AG04449 (cell line): ENCODE measurements at regions not wholly inside any gene's neighbourhood (a gene's known extent, or its start where the extent isn't known, plus 50 kb on each side); places are given as distances from the start of the nearest gene placed in this dataset.

Experiments used
- CTCF ChIA-PET: fragments of 350-600 bp; formaldehyde crosslinking; extraction: SDS; loops from one replicate; lab custom pipeline; 2021; ENCODE audit warnings: antibody characterized with exemption; lab: Yijun Ruan, JAX
- POLR2A ChIA-PET: fragments of 400-600, 350-600 bp; formaldehyde crosslinking; extraction: SDS; loops from one replicate; lab custom pipeline; 2020; ENCODE audit warnings: antibody characterized with exemption, inconsistent platforms; lab: Yijun Ruan, JAX
- DNase-seq: peaks from one replicate; pipeline ENCODE4 v3.0.0-alpha.2; 2010; ENCODE audit warnings: low read depth, low spot score
- H3K4me3 ChIP-seq: 2 replicates; pipeline ENCODE4 v1.5.1; 2011; ENCODE audit warnings: low read depth, mild to moderate bottlenecking, control low read depth, low read length
- TF ChIP-seq, protein P1 (sequence below): IDR thresholded peaks from one replicate; pipeline ENCODE4 v1.5.1; 2011; ENCODE audit warnings: mild to moderate bottlenecking, moderate library complexity, low read length, control low read depth, inconsistent platforms; ENCODE audit not compliant: insufficient read depth; ENCODE audit errors: missing control alignments

DNA sequence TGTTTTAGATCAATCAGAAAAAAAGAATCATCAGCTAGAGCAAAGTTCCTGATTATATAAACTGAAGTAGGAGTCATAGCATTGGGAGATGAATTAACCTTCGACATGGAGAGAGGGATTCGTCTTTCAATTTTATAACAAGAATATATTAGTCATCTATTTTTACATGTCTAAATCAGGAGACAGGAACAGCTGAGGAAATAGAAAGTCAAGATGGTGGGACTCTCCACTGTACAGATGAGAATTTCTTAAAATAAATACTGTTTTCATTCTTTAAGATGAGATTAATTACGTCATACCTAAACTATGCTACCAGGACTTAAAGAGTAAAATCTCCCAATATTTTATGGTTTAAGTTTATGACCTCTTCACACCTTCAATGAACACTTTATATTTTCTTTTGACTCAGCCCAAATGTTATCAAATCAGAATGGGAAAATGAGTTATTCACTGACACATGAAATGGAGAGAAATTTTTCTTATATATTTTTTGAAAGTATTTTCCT, 1137.7 kb downstream of the EPHA7 start:
- TF ChIP-seq, protein P1, sequence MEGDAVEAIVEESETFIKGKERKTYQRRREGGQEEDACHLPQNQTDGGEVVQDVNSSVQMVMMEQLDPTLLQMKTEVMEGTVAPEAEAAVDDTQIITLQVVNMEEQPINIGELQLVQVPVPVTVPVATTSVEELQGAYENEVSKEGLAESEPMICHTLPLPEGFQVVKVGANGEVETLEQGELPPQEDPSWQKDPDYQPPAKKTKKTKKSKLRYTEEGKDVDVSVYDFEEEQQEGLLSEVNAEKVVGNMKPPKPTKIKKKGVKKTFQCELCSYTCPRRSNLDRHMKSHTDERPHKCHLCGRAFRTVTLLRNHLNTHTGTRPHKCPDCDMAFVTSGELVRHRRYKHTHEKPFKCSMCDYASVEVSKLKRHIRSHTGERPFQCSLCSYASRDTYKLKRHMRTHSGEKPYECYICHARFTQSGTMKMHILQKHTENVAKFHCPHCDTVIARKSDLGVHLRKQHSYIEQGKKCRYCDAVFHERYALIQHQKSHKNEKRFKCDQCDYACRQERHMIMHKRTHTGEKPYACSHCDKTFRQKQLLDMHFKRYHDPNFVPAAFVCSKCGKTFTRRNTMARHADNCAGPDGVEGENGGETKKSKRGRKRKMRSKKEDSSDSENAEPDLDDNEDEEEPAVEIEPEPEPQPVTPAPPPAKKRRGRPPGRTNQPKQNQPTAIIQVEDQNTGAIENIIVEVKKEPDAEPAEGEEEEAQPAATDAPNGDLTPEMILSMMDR = no peak
- no peak overlapping the region for H3K4me3 ChIP-seq
- DNase-seq = no peak
- CTCF ChIA-PET = no interaction called here
- POLR2A ChIA-PET = no interaction called here

DNA sequence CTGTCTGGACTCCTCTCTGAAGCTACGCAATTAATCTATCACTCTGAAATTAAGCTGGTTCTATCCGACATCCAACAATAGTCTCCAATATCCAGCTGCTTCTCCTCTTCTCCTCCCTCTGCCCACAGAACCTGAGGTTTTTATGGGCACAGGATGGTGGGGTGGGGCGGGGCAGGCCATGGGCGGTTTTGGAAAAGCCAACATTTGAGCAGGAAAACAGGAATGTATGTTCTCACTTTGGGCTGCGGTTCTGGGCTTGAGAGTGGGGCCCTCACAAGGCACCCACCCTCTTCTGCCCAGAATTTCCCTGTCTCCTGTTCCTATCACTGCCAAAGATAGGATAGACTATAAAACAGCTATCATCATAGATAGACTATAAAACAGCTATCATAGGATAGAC, 1144.2 kb downstream of the EPHA7 start:
- CTCF ChIA-PET = no interaction called here

DNA sequence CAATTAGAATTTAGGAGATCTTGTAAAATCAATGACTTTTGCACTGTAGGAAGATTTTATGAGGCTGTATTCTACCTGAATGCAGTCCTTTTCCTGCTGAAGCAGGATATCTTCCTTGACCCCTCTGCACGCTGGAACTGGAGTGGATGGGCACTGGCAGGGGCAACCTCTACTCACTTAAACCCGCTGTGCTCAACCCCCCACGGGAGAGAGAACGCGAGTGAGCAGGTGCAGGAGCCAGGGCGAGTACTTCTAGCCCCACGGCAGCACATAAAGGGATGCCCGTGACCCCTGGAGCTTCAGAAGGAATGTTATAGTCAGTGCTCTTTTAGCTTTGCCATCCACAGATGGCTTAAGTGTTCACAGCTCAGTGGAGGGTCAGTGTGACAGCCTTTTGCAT, 1144.8 kb downstream of the EPHA7 start:
- TF ChIP-seq, protein P1 = no peak
- no peak for DNase-seq
- ChIA-PET POLR2A (no interaction called here), CTCF (no interaction called here)
- no peak overlapping the region for H3K4me3 ChIP-seq

More for the DNA sequence above, 1144.2 kb downstream of the EPHA7 start:
- no peak for DNase-seq
- TF ChIP-seq, protein P1 = no peak
- POLR2A ChIA-PET = no interaction called here
- H3K4me3 ChIP-seq = no peak overlapping the region

DNA sequence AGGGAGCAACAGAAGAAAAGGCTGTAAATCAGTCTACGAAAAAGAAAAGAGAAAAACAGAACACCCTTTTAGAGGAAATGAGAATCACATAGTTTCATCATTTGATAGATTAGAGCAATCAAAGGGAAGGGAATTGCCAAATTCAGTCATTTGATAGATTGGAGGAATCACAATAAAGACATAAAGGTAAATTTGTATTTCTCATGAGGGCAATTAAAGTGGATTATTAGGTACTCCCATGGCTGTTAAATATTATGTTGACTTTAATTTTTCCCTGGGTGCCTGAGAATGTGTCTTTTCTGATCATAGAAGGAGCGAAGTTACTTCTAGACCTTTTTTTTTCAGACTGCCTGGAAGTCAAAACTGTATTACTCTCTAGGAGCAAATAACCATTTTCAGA, 1145.7 kb downstream of the EPHA7 start:
- no peak overlapping the region for H3K4me3 ChIP-seq
- ChIA-PET CTCF (no interaction called here), POLR2A (no interaction called here)
- DNase-seq = no peak
- TF ChIP-seq, protein P1 = no peak

DNA sequence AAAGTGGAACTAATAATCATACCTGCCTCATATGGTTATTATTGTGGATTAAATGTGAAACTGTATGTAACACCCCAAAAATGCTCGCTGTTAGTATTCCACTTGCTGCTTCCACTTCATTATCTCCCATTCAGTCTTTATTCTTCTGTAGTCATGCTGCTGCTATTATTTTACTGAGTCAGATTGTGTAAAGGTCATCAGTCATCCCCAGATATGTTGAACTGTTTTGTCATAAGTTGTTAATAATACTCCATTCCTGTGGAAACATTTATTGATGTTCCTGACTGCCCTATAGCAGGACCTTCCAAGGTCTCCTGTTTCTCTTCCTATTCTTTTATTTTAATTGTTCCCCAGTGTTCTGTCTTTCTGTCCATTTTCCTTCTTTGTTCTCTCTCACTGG, 1148.3 kb downstream of the EPHA7 start:
- ChIA-PET POLR2A (no interaction called here), CTCF (no interaction called here)

DNA sequence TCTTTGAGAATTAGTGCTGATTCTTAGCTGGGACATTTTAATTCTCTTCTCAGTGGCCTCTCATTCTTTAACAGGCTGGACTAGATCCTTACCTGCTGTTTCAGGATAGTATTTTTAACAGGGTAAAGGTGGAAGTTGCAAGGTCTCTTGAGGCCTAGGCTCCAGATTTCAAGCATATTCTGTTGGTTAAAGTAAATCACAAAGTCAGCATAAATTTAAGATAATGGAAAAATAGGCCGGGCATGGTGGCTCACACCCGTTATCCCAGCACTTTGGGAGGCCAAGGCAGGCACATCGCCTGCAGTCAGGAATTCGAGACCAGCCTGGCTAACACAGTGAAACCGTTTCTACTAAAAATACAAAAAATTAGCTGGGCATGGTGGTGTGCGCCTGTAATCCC, 1149.0 kb downstream of the EPHA7 start:
- H3K4me3 ChIP-seq = no peak overlapping the region
- TF ChIP-seq, protein P1 = no peak
- no peak for DNase-seq
- POLR2A ChIA-PET = no interaction called here
- CTCF ChIA-PET = no interaction called here

More for the DNA sequence above, 1148.3 kb downstream of the EPHA7 start:
- no peak overlapping the region for H3K4me3 ChIP-seq
- DNase-seq = no peak
- TF ChIP-seq, protein P1 = no peak
